ENCODE measurements at regions not wholly inside any gene's neighbourhood (a gene's known extent, or its start where the extent isn't known, plus 50 kb on each side); places are given as distances from the start of the nearest gene placed in this dataset.

DNA sequence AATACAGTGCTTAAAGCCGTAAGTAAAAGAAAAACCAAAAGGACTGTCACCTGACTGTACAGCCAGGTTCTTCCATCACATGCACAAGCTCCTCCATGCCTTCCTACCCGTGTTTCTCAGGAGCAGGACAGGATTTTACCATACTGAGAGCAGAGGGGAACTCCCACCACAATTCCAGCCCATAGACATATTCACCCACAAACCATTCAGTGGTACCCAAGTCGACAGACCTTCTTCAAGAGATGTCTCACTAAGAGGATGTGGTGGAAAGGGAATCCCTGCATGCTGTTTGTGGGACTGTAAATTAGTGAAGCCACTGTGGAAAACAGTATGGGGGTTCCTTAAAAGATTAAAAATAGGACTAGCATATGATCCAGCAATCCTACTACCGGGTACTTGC lies 66.9 kb upstream of the DOCK9 start:
- ATAC-seq = no peak
- WGBS (ENCODE audit: low lambda C conversion rate) = 28% methylated on average over 4 of the region's 4 CpGs
- Histone ChIP-seq H3K79me2 (ENCODE audit: insufficient read depth, low read length) (no peaks in the 10 kb centered on the region), H3K4me1 (ENCODE audit: insufficient read depth, low read length) (no peaks in the 10 kb centered on the region), H3K27me3 (ENCODE audit: control insufficient read depth in 1 of 2, insufficient read depth in 2 of 2, low read length in 2 of 2) (no peaks in the 10 kb centered on the region), H3K9ac (ENCODE audit: insufficient read depth, low read depth, low read length) (no peak overlapping the region), H3K4me3 (replicated peaks in 1 of 3; ENCODE audit: insufficient read depth in 1 of 3, low read depth in 2 of 3, low read length in 3 of 3) (no peak overlapping the region), H4K20me1 (ENCODE audit: insufficient read depth, low read length) (no peaks in the 10 kb centered on the region), H3K4me2 (ENCODE audit: low read depth, low read length) (no peak overlapping the region), H2AFZ (ENCODE audit: low read length) (no peak overlapping the region), H3K27ac (ENCODE audit: extremely low read length, insufficient read depth, low read length) (no peak overlapping the region), H3K36me3 (replicated peaks in 1 of 2; ENCODE audit: control insufficient read depth in 1 of 2, insufficient read depth in 2 of 2, low read length in 2 of 2) (no peaks in the 10 kb centered on the region), H3K9me3 (ENCODE audit: low read length) (no peaks in the 10 kb centered on the region)
- intact Hi-C loops (cut with micrococcal nuclease; ENCODE audit: unreplicated experiment) (no loop called here), in situ Hi-C loops (cut with HindIII; ENCODE audit: extremely low pct_ligation_motif_present, low pct_unique_long_range_greater_than_20kb) (no loop called here)
- DNase-seq (ENCODE audit: low spot score) = no peak
- CTCF ChIA-PET (ENCODE audit: low intra/inter-chr PET ratio, low total read pairs) = no interaction called here
- BruUV-seq (replicated peaks) = no TSS peak
- TF ChIP-seq JUN (CRISPR knock-in tag; IDR thresholded peaks at IDR 0.05) (no peak), SKI (IDR thresholded peaks at IDR 0.05; ENCODE audit: partially characterized antibody) (no peak), ZNF121 (CRISPR knock-in tag; IDR thresholded peaks at IDR 0.05) (no peak), EP300 (IDR thresholded peaks at IDR 0.05; ENCODE audit: low read depth in 2 of 2, low read length in 2 of 2) (no peak), EP300 (CRISPR knock-in tag; IDR thresholded peaks at IDR 0.05; ENCODE audit: borderline replicate concordance) (no peak), POLR2A (IDR thresholded peaks at IDR 0.05; ENCODE audit: insufficient read depth in 1 of 2, low read depth in 2 of 2, low read length in 2 of 2) (no peak), MAFK (conservative IDR thresholded peaks at IDR 0.05 in 1 of 2, IDR thresholded peaks at IDR 0.05 in 1 of 2; ENCODE audit: low read length in 2 of 2) (no peak), ZNF530 (CRISPR knock-in tag; IDR thresholded peaks at IDR 0.05; ENCODE audit: low read depth) (no peak), ZBTB1 (CRISPR knock-in tag; IDR thresholded peaks at IDR 0.05; ENCODE audit: borderline replicate concordance) (no peak), ZNF713 (CRISPR knock-in tag; IDR thresholded peaks at IDR 0.05) (no peak), POLR2G (IDR thresholded peaks at IDR 0.05; ENCODE audit: low read depth, low read length) (no peak), ZNF781 (CRISPR knock-in tag; IDR thresholded peaks at IDR 0.05; ENCODE audit: borderline replicate concordance, not compliant biosample characterization) (no peak), EEA1 (CRISPR knock-in tag; IDR thresholded peaks at IDR 0.05; ENCODE audit: borderline replicate concordance) (no peak)
- TF ChIP-seq, protein P1, sequence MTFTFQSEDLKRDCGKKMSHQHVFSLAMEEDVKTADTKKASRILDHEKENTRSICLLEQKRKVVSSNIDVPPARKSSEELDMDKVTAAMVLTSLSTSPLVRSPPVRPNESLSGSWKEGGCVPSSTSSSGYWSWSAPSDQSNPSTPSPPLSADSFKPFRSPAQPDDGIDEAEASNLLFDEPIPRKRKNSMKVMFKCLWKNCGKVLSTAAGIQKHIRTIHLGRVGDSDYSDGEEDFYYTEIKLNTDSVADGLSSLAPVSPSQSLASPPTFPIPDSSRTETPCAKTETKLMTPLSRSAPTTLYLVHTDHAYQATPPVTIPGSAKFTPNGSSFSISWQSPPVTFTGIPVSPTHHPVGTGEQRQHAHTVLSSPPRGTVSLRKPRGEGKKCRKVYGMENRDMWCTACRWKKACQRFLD (CRISPR knock-in tag; IDR thresholded peaks at IDR 0.05; ENCODE audit: borderline replicate concordance) = no peak
- TF ChIP-seq, protein P2, sequence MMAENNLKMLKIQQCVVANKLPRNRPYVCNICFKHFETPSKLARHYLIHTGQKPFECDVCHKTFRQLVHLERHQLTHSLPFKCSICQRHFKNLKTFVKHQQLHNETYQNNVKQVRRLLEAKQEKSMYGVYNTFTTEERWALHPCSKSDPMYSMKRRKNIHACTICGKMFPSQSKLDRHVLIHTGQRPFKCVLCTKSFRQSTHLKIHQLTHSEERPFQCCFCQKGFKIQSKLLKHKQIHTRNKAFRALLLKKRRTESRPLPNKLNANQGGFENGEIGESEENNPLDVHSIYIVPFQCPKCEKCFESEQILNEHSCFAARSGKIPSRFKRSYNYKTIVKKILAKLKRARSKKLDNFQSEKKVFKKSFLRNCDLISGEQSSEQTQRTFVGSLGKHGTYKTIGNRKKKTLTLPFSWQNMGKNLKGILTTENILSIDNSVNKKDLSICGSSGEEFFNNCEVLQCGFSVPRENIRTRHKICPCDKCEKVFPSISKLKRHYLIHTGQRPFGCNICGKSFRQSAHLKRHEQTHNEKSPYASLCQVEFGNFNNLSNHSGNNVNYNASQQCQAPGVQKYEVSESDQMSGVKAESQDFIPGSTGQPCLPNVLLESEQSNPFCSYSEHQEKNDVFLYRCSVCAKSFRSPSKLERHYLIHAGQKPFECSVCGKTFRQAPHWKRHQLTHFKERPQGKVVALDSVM (CRISPR knock-in tag; IDR thresholded peaks at IDR 0.05) = no peak
- TF ChIP-seq, protein P3, sequence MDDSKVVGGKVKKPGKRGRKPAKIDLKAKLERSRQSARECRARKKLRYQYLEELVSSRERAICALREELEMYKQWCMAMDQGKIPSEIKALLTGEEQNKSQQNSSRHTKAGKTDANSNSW (CRISPR knock-in tag; IDR thresholded peaks at IDR 0.05; ENCODE audit: borderline replicate concordance) = no peak
- POLR2A ChIA-PET = no interaction called here
- no peak for FAIRE-seq

All from HepG2 (cell line).